ENCODE measurements at regions not wholly inside any gene's neighbourhood (a gene's known extent, or its start where the extent isn't known, plus 50 kb on each side); places are given as distances from the start of the nearest gene placed in this dataset.

DNA sequence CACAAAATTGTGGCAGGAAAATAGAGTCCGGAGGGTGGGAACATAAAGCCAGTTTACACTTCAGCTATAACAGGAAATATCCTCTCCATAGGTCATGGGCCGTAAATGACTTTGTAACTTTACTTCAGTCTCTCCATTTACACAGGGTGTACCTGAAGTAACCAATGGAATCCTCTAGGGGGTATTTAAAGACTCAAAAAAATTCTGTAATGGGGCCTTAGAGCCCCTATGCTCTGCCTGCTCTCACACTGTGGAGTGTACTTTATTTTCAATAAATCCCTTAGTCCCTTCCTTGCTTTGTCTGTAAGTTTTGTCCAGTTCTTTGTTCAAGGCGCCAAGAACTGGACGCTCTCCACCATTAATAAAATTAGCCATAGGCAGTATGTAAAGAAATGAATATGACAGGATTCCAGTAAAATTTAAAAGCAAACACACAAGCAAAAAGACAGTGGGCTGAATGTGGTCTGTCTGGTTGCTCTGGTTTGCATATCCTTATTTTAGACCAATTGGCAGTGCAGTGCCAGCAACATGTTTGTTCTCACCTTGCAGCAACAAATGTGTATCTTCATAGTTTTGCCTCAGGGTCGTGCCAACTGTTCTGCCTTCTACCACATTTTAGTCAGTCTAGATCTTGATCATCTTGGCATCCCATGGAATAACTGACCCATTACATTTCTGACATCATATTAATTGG is 801.5 kb upstream of the SPRY2 start:
- Histone ChIP-seq H2AFZ (ENCODE audit: low read length) (no peak overlapping the region), H3K36me3 (ENCODE audit: insufficient read depth, low read length) (no peaks in the 10 kb centered on the region), H3K27ac (ENCODE audit: low read depth, low read length) (no peak overlapping the region), H3K4me1 (ENCODE audit: insufficient read depth, low read length) (no peaks in the 10 kb centered on the region), H4K20me1 (ENCODE audit: insufficient read depth, low read length) (no peaks in the 10 kb centered on the region), H3K27me3 (ENCODE audit: insufficient read depth, low read length) (no peaks in the 10 kb centered on the region), H3K4me2 (ENCODE audit: insufficient read depth, low read length) (no peak overlapping the region), H3K9me3 (ENCODE audit: low read depth, low read length) (peaks cover 3% of the 10 kb centered on the region), H3K79me2 (ENCODE audit: insufficient read depth, low read length) (no peaks in the 10 kb centered on the region), H3K4me3 (ENCODE audit: insufficient read depth, low read length) (no peak overlapping the region)
- DNase-seq (ENCODE audit: insufficient read length, low spot score, missing footprints), result no peak
- no peak for TF ChIP-seq CTCF (IDR thresholded peaks at IDR 0.05; ENCODE audit: extremely low read depth, low read depth, low read length)

DNA sequence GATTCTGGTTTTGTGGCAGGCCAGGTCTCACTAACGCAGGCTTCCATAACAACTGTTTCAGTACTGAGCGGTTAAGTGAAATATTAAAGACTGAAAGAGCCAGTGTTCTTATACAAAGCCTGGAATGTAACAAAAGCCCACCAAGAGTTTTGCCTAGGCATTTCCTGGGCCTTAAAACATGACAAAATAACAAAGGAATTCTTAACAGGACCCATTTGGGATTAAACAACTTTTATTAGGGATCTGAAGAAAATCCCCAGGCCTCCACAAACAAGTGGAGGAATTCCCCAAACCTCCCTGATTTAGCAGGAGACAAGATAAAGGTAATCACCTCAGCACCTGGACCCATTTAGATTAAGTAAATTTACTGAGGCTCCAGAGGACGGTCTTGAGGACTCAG is 799.7 kb upstream of the SPRY2 start:
- H3K9me3 ChIP-seq (ENCODE audit: low read depth, low read length), result no peaks in the 10 kb centered on the region
- H2AFZ ChIP-seq (ENCODE audit: low read length), result no peak overlapping the region
- no peak for TF ChIP-seq CTCF (IDR thresholded peaks at IDR 0.05; ENCODE audit: extremely low read depth, low read depth, low read length)
- H3K27me3 ChIP-seq (ENCODE audit: insufficient read depth, low read length), result no peaks in the 10 kb centered on the region
- H3K79me2 ChIP-seq (ENCODE audit: insufficient read depth, low read length), result no peaks in the 10 kb centered on the region
- no peaks in the 10 kb centered on the region for H3K36me3 ChIP-seq (ENCODE audit: insufficient read depth, low read length)
- H4K20me1 ChIP-seq (ENCODE audit: insufficient read depth, low read length), result no peaks in the 10 kb centered on the region
- H3K4me1 ChIP-seq (ENCODE audit: insufficient read depth, low read length), result no peaks in the 10 kb centered on the region
- H3K4me2 ChIP-seq (ENCODE audit: insufficient read depth, low read length), result no peak overlapping the region
- H3K27ac ChIP-seq (ENCODE audit: low read depth, low read length), result no peak overlapping the region
- DNase-seq (ENCODE audit: insufficient read length, low spot score, missing footprints), result no peak
- no peak overlapping the region for H3K4me3 ChIP-seq (ENCODE audit: insufficient read depth, low read length)

GRCh38 chr13:81139987-81140386 is 799.1 kb upstream of the SPRY2 start:
- no peak for DNase-seq (ENCODE audit: insufficient read length, low spot score, missing footprints)
- H3K36me3 ChIP-seq (ENCODE audit: insufficient read depth, low read length), result no peaks in the 10 kb centered on the region

More at GRCh38 chr13:81139987-81140386, 799.1 kb upstream of the SPRY2 start:
- Histone ChIP-seq H4K20me1 (ENCODE audit: insufficient read depth, low read length) (no peaks in the 10 kb centered on the region), H3K27ac (ENCODE audit: low read depth, low read length) (no peak overlapping the region), H2AFZ (ENCODE audit: low read length) (no peak overlapping the region), H3K27me3 (ENCODE audit: insufficient read depth, low read length) (no peaks in the 10 kb centered on the region), H3K4me3 (ENCODE audit: insufficient read depth, low read length) (no peak overlapping the region), H3K79me2 (ENCODE audit: insufficient read depth, low read length) (no peaks in the 10 kb centered on the region), H3K4me2 (ENCODE audit: insufficient read depth, low read length) (no peak overlapping the region), H3K9me3 (ENCODE audit: low read depth, low read length) (no peaks in the 10 kb centered on the region), H3K4me1 (ENCODE audit: insufficient read depth, low read length) (no peaks in the 10 kb centered on the region)
- no peak for TF ChIP-seq CTCF (IDR thresholded peaks at IDR 0.05; ENCODE audit: extremely low read depth, low read depth, low read length)

Measured in osteoblast (primary cell).